GM18520 (cell line): ENCODE measurements at regions not wholly inside any gene's neighbourhood (a gene's known extent, or its start where the extent isn't known, plus 50 kb on each side); places are given as distances from the start of the nearest gene placed in this dataset.

ENCODE experiments used
- ATAC-seq: cut with Tn5 transposase; IDR thresholded peaks from one replicate; pipeline ENCODE4 v1.9.1; 2021; ENCODE audit not compliant: unreplicated experiment

DNA sequence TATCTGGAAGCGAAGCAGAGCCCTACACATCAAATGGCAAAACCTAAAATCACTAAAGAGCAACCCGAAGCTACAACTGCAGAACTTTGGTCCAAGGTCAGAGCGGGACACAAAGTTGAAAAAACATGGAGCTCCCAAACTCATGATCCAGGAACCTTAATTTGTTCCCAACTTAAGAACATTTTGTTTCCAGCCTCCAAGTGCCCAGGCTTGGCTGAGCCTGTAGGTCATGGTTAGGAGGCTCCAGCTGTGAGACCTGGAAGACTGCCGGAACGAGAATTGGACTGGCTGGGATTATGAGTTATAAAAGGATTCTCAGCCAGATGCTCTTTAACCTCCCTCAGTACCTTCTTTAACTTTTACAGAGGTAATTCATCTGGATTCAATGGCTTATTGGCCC is 349.1 kb upstream of the DDX53 start:
- ATAC-seq = no peak

DNA sequence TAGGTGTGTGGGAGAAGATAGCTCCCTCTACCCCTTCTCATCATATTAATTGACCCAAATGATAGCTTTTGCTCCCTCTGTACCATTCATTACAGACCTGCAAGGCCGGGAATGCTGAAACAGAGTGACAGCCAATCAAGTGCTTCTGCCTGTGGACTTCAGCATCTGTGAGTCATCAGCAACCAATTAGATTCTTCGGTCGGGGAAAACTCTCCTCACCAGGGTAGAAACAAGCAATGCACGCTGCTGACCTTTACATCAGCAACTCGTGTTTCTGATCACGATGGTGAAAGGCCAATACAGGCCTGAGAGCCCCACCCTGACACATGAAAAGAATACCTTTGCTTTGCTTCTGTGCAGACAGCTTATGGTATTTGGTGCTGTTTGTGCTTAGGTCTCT is 347.2 kb upstream of the DDX53 start:
- no peak for ATAC-seq

DNA sequence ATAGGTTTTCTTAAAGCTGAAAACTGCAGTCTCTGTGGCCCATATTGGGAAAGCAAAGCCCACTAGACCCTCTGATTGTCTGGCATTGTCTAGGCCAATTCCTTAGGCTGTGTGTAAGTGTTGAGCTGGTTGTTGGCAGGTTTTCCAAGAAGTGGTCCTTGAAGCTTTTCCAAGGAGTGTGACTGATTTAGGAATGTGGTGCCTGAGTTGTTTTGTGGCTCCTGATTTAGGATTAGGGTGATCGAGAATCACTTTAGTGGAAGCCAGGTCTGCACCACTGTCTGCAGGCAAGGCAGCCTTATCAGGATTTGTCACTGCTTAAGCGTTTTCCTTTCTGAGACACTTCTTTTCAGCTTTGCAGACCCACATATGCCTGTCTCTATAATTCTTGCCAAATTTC is 339.0 kb upstream of the DDX53 start:
- no peak for ATAC-seq

DNA sequence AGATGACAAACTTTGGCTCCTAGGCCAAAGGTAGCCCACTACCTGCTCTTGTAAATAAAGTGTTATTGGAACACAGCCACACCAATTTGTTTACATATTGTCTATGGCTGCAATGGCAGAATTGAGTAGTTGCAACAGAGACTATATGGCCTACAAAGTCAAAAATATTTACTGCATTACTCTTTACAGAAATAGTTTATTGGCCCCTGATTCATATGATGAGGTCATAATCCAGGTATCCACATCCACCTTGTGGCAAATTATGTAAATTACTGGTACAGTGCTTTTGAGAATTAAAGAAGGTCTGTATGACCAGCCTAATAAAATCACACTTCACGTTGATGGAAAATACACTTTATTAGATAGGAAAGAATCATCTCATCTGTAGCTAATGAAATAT is 337.0 kb upstream of the DDX53 start:
- ATAC-seq = no peak

DNA sequence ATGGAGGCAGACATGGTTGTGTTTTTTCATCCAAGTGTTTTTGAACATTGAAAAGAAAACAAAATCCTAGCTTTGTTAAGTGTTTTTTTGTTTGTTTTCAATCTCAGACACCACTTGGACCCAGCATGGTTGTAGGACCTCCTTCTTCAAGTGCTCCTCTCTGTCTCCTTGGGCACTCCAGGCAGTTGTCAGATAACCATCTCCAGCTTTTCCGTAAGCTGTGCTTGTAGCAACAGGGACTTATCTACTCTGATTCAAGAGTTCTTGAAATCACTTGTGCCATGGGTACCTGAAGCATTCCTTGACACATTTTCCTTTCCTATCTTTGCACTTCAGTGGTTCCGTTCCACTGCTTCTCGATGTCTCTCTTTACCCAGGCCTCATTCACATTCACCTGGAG is 334.9 kb upstream of the DDX53 start:
- ATAC-seq = no peak

DNA sequence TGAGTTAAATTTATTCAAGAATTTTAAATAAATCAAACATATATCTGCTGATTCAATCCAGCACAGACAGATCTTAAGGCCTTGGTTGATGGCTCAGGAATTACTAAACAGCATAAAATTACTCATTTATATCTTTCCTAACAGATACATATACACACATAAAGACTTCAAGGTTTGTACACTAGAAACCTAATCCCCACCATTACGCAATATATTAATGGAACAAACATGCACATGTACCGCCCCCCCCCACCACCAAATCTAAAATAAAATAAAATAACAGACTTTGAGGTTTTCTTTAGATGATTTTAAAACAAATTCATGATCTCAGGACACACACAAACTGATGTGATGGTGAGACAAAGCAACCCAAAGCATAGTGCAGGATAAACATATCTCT is 333.9 kb upstream of the DDX53 start:
- no peak for ATAC-seq

DNA sequence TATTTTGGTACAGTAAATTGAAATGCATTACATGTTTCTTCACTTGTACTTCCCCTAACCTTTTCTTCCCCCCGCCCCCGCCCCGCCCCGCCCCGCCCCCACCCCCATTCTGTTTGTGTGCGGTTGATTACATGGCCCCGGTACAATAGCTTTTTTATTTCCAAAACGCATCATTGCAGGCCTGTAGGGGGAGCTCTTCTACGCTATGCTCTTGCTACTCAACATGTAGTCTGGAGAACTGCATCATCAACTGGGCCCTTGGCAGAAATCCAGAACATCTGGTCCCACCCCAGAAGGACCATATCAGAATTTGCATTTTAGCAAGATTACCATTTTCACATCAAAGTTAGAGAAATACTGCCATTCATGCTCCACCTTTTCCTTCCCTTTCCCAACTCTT is 333.3 kb upstream of the DDX53 start:
- ATAC-seq = no peak

DNA sequence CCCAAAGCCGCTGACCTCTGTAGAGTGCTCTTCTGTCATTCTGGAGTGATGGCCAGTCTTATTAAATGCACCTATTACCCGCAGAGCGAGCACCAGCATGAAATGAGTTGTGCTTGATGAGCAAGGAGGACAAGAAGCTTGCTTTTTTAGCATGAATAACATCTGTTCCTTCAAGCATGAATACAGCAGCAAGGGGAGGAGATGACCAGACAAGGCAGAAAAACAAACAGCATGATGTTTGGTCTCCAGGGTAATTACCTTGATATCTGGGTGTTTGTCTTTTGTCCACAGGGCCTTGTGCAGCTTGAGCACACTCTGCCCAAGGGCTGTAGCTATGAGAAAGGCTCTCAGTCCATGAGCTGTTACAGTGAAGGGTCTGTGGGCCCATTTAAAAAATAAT is 324.8 kb upstream of the DDX53 start:
- no peak for ATAC-seq

DNA sequence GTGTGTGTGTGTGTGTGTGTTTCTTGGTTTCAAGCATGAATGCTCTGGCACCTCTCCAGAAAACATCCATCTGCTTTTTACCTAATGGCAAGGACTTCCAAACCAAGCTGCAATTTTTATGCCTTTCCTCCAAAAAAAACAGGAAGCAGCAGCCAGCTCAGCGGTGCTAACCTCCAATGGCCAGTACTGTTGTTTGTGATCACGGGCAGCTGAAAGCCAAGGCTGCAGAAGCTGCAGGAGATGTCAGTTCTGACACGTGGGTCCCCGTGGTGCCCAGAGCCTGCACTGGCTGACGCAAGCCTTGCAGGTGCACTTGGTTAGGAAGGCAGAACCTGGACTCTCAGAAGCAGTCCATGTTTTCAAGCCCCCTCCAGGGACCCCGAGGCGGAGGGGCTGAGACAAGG is 313.6 kb upstream of the DDX53 start:
- ATAC-seq = no peak

DNA sequence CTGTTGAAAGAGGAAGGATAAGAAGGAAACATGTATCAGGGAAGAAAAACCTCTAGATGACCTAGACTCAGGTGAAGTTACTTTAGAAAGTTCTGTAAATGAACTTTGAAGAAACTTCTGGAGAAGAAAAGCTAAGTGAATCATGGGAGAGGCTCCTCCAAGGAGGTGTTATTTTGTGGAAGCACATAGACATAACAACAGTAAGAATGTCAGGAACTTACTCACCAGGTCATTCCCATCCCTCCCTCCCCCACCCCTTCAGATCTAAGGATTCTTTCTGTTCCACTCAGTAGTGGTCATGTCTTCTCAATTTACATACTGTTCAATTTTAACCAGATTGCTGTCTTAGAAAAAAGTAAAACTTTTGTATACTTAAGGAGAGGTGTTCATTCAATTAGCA is 310.5 kb upstream of the DDX53 start:
- ATAC-seq = no peak

DNA sequence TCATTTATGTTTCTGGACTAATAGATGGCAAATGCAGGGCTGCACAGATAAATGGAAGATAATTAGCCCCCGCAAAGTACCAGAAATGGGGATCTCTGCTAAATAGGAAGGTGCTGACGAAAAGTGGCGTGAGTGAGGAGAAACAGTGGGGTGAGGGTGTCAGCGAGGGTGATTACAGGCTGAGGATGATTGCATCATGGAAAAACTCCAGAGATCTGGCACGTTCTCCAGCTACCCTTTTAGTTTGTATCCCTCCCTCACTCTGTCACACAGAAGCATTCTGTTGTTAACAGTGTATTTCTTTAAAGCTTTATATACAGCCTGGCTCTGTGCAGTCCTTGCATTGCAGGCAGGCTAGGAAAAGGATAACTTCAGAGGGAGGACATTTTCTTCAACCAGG is 309.6 kb upstream of the DDX53 start:
- no peak for ATAC-seq

DNA sequence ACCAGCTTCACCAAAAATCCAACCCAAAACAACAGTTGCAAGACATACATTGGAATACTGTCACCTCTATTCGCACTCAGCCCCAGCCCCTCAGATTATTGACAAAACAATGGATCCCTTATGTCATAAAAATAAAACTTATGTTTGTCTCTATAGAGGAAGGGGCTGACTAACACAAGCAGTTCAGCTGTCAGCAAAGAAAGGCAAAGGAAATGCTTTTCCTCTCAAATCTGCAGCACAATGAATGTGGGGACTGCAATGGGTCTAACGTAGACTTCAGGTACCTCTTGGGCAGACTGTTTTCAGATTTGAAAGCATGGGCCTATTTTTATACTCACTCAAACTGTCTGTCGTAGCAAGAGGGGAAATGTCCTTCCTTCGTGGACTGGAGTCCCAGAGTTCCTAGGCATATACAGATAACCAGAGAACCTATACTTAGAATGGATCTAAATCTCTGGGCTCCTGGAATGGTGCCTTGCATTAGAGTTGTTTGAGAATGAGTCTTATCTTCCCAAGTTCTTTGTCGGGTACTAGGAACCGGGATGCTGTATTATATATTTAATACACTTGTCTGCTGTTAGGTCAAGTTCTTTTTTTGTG is 307.7 kb upstream of the DDX53 start:
- no peak for ATAC-seq

DNA sequence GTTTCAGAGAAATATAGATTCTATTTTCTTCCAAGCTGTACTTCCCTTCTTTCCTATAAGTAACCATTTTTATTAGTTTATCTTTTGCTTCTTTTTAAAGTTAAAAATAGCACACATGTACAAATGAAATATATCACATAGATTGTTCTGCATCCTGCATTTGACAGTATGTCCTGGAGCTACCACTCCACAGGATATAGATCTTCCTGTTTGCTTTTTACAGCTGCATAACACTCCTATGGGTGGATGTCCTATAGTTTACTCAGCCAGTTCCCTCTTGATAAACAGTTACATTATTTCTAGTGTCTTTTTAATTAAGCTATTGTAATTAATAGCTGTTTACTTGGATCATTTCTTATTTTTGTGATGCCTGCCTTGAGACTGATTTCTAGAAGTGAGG is 301.6 kb upstream of the DDX53 start:
- ATAC-seq = no peak

DNA sequence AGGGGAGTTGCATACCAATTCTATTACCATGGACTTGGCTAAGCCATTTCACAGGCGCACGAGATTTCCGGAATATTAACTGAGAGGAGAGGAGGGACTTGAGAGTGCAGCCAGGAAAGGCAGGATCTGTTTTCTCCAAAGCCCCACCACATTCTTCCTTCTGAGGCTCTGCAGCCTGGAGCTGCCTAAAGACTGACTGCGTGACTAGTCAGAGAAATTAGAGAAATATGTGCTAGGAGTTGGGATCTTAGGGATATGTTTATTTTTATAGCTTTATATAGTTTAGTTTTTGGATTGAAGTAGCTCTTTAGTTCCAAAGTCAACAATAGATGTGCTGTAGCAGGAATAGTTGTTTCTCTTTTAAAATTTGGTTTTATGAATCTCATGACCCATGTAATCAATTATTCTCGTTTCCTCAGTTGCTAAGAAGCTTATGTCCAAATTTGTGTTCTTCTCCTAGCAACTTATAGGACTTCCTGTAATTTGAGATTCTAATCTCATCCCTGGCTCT is 300.1 kb upstream of the DDX53 start:
- ATAC-seq = no peak

DNA sequence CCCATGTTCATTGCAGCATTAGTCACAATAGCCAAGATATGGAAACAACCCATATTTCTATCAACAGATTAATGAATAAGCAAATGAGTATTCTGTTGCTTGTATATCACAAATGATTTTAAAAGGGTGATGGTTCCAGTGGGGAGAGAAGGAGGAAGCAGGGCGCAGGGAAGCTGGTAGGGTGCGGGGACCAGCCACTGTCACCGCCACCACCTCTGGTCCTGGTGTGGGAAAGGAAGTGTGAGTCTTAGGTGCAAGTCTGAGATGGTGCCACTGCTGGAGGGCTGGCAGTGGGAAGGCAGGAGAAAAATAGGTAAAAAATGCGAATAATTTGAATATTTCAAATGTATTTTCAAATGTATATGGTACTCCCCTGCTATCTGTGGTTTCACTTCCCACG is 286.8 kb upstream of the DDX53 start:
- ATAC-seq = no peak

DNA sequence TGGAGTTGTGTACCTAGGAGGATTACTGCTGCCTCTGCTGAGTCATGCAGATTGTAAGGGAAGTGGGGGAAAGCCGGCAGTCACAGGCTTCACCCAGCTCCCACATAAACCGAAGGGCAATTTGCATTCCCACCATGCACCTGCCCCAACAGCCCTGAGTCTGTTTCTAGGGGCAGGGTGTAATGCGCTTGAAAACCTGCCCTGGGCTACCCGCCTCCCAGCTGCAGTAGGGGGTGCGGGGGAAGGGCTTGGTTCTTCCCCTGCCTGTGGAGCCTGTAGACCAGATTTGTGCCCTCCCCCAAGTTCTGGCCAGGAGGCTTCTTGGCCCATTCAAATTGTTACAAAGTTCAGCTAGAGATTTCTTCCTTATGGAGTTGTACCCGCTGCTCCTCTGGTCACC is 269.2 kb upstream of the DDX53 start:
- ATAC-seq = no peak

DNA sequence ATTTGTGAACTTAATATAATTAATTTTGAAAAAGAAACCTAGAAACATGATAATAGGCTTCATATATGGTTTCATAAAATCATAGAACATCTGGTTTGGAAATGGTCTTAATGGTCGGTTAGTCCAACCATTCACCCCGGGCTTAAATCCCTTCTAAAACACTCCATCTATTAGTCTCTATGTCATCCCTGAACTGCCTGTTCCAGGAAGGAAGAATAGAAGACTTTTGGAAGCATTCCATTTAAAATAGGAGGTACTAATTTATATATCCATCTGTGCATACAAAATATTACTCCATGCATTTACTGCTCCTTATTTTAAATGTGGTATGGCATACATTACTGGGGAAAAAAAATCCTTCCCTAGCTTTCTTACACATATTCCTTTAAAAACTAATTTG is 262.2 kb upstream of the DDX53 start:
- no peak for ATAC-seq

DNA sequence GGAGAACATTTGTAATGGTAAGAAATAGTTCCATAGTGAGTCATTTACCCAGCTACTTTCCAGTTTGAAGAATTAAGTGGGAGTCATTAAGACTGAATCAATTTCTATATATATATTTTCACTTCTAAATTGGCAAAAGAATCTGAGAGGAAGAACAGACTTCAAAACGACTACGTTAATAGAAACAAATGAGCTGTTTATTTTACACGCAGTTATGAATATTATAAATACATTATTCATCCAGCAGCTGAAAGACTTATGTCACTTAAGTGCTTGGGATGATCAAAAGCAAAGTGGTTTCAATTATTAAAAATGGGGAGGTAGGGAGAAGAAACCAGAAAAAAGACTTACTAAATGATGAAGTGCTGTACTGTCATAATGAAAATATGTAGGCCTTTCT is 260.5 kb upstream of the DDX53 start:
- ATAC-seq = no peak

DNA sequence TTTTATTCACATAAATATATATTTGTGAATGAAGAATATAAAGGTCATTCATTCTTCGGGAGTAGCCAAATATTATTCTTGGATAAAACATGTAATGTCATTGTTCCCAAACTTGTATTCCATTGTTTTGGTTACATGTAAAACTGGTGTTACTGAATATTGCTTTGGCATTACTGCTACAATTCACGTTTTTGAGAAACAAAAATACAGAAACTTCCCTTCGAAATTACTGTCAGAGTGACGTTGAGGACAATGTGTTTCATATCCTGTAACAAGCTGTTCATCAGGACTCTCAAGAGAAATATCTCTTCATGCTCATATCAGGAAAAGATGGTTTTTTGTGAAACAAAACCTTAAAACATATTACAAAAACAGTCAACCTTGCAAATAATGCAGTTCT is 258.9 kb upstream of the DDX53 start:
- ATAC-seq = no peak

DNA sequence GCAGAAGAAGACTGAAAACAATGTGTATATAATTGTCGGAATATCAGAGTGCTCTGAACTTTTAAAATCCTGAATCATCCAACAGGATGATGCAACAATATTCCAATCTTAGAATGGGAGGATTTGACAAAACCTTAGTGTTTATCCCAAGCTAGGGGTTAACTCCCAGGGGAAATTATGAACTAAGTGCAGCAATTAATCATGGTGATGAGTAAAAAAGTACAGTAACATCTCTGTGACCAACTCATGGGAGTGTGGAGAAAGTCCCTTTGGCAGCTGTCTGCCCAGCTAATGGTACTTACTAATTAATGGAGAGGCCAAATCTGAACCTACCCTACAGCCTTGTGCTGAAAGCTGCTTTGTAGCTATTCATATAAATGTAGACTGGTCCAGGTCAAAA is 257.6 kb upstream of the DDX53 start:
- ATAC-seq = no peak

DNA sequence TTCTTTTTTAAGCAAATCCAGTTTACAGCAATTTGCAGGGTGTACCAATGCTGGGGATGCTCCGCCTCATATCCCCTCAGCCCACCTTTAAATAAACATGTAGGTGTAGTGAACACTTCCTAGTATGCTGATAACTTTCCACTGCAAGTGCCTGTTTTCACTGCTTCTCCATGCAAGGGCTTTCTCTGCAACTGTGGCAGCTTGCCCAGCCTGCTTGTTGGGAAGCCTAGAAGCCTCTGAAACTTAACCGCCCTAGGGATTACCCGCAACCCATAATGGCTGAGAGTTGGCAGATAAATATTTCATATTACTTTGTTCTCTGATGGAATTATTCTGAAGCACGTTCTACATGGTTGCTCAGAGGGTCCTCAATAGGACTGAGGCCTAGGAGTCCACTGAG is 253.7 kb upstream of the DDX53 start:
- ATAC-seq = no peak

DNA sequence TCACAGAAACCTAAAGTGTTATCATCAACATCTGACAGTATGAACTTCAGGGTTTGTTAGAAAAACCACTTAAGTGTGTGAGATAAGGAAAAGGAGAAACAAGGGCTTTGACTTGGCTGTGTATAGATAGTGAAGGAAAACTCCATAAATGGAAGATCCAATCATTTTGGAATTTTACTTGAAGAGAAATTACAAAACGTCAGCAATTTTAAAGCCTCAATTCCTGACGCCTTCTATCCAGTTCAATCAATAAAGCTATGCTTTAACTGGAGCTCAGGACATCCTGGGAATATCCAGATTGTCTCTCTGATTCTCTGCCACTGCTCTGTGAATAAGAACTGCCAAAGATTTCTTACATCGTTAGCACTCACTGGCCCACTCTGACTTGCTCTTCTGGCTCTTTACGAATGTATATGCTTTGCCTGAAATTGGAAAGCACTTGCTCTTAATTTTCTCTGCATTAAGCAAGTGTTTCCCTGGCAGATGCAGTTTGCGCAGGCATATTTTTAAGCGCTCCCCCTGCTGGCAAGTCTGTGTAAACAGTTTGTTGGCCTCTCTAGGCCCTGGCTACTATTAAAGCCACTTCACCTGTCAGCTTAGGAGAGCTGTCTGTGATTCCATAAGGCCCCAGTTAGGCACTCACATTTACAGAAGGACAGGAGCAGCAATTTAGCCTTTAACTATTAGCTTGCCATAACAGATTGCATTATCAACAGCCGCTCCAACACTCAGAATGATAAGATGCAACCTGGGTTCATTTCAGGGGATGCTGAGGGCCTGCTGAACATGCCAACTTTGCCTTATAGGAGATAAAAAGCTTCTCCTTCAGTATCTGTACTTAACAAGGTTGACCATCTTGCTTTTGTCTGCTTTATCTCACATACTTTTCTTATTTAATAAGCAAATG is 251.4 kb upstream of the DDX53 start:
- ATAC-seq = no peak
